HAP-1 (cell line): ENCODE measurements at regions not wholly inside any gene's neighbourhood (a gene's known extent, or its start where the extent isn't known, plus 50 kb on each side); places are given as distances from the start of the nearest gene placed in this dataset.

Experiments
- DNase-seq, 2 experiments: peaks; one replicate each; pipeline ENCODE4 v3.0.0-alpha.2; 2016 to 2020; ENCODE audit warnings: low spot score in 2 of 2
- H3K27me3 ChIP-seq: fragments of 250-450 bp; sonication (Bioruptor Pico); 2 replicates; pipeline ENCODE4 v1.5.1; 2020; ENCODE audit warnings: low read depth, mild to moderate bottlenecking, moderate library complexity
- H3K36me3 ChIP-seq: fragments of 250-450 bp; sonication (Bioruptor Pico); replicated peaks from 2 replicates; pipeline ENCODE4 v1.5.1; 2020; ENCODE audit warnings: mild to moderate bottlenecking
- H3K4me1 ChIP-seq: fragments of 250-450 bp; sonication (Bioruptor Pico); 2 replicates; pipeline ENCODE4 v1.5.1; 2020; ENCODE audit warnings: mild to moderate bottlenecking
- H3K4me3 ChIP-seq: fragments of 250-450 bp; sonication (Bioruptor Pico); 2 replicates; pipeline ENCODE4 v1.5.1; 2020; ENCODE audit warnings: mild to moderate bottlenecking, moderate library complexity
- H3K9me3 ChIP-seq: fragments of 250-450 bp; sonication (Bioruptor Pico); 2 replicates; pipeline ENCODE4 v1.5.1; 2020; ENCODE audit warnings: mild to moderate bottlenecking, moderate library complexity
- in situ Hi-C: fragments of 300-500 bp; cut with MboI; formaldehyde crosslinking; loops from 3 replicates; pipeline ENCODE4 v1.14.3; 2020; ENCODE audit warnings: low sequenced_read_pairs, inconsistent platforms, mixed read lengths

DNA sequence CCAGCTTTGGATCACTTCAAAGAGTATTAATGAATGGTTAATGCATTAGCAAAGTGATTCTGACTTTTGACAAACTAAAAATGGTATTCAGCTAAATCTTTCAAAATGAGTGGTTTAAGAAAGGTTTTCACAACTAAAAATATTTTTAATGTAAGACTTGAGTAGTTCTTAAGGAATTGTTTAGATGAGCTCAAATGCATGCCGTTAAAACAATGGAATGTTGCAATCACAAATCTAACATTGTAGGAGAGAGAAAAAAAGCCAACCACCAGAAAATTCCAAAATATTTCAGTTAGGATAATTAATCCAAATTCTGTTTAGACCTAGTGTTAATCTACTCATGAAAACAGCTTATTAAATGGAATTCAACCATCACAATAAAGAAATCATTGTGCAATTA, 1044.8 kb upstream of the SLC10A2 start:
- H3K36me3 ChIP-seq: no peaks in the 10 kb centered on the region
- no peaks in the 10 kb centered on the region for H3K27me3 ChIP-seq
- no peaks in the 10 kb centered on the region for H3K4me1 ChIP-seq
- H3K9me3 ChIP-seq: no peaks in the 10 kb centered on the region
- no peak overlapping the region for H3K4me3 ChIP-seq
- DNase-seq: no peak
- in situ Hi-C loops: no loop called here

DNA sequence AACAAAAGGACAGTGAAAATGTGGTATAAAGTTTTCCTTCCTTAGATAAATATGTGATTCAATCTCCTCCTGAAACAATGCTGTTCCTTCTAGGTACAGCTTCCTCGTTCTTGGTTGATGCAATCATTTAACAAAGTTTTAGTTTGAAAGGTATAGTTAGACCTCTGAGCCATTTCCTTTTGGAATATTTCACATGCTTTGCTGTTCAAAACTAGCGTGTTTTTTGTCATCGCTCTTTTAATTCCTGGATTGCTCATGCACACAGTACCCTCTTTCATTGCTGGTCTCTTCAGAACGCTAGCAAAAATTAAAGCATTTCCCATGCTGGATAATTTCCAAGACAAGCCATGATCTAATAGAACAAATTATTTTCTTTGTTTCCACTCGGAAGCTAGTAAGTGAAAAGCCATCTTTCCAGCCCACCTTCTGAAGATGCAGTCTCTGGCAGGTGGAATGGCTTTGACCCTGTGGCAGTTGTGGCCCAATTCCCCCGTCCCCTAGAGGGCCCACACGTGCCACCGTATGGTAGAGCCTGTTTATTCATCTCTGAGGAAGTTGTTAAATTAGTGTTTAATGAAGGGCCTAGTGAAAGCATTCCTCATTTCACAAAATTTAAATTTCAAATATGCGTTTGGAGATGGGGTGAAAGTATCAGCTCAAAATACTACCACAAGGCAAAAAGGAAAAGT, 1040.6 kb upstream of the SLC10A2 start:
- in situ Hi-C loops: no loop called here
- Histone ChIP-seq H3K4me1 (no peaks in the 10 kb centered on the region), H3K27me3 (no peaks in the 10 kb centered on the region), H3K9me3 (no peaks in the 10 kb centered on the region), H3K36me3 (no peaks in the 10 kb centered on the region), H3K4me3 (no peak overlapping the region)
- DNase-seq: no peak

DNA sequence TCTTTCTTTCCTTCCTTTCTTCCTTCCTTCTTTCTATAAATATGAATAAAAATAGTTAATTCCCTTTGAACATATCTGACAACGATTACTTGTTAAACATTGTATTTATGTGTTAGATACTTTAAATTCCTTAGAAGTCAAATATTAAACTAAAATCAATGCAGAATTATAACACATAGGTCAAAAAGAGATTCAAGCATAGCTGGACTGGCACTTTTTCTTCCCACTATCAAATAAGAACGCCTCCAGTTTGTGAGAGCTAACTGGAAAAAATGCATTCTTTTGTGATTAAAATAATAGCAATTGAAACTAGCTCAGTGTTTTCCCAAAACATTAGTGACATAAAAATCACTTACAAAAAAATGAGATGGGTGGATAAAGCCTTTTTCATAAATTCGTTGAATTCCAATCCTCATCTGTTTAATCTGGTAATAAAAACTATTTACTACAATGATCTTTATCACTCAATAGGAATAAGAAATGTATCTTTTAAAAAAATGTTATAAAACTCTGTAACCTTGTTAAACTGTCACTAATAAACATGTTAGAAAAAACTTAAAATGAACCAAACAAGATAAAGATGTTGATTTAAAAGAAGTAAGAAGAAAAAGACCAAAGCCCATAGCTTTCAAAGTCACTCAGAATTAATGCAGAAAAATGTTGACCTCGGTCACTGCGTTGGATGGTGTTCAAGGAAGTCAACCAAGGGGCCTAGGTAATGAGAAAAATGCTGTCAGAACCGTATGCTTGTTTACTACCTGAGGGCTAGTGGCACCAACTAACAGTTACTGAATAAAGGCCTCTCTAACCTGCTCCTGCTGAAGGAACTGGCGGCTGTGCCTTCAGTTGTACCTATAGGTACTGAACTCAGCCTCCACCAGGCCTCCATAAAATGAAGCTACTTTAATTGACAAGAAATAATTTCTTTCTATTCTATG, 1039.5 kb upstream of the SLC10A2 start:
- H3K36me3 ChIP-seq: no peaks in the 10 kb centered on the region
- DNase-seq: no peak
- H3K9me3 ChIP-seq: no peaks in the 10 kb centered on the region
- H3K4me1 ChIP-seq: no peaks in the 10 kb centered on the region
- in situ Hi-C loops: no loop called here
- H3K4me3 ChIP-seq: no peak overlapping the region
- H3K27me3 ChIP-seq: no peaks in the 10 kb centered on the region

DNA sequence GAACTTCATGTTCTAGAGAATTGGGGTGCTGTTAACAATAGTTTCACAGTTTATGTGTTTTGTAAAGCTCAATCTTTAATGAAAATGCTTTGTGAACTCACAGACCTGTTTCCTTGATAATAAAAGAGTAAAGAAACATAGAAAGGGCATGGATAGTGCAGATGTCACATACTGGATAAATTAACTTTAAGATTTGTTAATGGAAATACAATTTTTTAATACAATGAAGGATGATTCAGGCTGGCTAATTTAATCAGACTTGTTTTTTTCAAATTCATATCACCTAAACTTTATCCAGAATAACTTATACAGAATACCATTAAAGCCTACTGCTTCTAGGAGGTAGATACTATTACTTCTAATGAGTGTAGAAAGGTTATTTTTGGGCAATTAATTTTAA, 1033.5 kb upstream of the SLC10A2 start:
- H3K4me3 ChIP-seq: no peak overlapping the region
- H3K36me3 ChIP-seq: no peaks in the 10 kb centered on the region
- in situ Hi-C loops: no loop called here
- no peak for DNase-seq
- H3K9me3 ChIP-seq: no peaks in the 10 kb centered on the region
- no peaks in the 10 kb centered on the region for H3K4me1 ChIP-seq
- no peaks in the 10 kb centered on the region for H3K27me3 ChIP-seq

DNA sequence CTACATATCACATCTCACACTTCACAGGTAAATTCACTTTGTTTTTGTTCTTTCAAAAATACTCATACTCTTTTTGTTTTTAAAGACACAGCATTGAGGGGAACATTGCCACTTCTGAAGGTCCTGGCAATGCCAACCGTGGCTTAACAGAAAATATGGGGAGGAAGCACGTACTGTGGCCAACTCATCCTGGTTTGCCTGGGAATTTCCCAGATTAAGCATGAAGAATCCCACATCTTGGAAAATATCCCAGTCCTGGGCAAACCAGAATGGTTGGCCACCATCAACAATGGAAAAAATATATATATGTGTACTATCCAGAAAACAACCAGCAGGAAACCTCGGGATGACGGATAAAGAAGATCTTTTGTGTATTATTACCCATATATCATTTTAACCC, 1032.2 kb upstream of the SLC10A2 start:
- Histone ChIP-seq H3K4me1 (no peaks in the 10 kb centered on the region), H3K36me3 (no peaks in the 10 kb centered on the region), H3K9me3 (no peaks in the 10 kb centered on the region), H3K4me3 (no peak overlapping the region), H3K27me3 (no peaks in the 10 kb centered on the region)
- no peak for DNase-seq
- in situ Hi-C loops: no loop called here

DNA sequence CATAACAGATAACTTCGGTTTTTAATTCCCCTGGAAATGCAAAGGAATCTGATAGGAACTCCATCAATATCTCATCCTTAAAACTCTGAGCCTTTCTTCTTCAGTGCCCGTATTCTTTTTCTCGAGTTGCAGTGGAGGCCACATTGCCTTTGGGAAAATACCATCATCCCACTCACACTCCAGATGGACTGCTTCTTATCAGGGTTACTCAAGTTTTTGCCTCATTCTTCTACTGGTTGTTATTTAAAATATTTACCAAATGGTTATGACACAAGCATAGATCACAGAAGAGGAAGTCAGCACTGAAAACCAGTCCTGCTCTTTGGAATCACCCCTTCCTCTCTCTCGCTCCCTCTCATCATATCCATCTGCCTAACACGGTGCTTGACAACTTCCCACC, 1020.5 kb upstream of the SLC10A2 start:
- Histone ChIP-seq H3K27me3 (no peaks in the 10 kb centered on the region), H3K9me3 (no peaks in the 10 kb centered on the region), H3K4me3 (no peak overlapping the region), H3K36me3 (no peaks in the 10 kb centered on the region), H3K4me1 (no peaks in the 10 kb centered on the region)
- in situ Hi-C loops: no loop called here
- no peak for DNase-seq

DNA sequence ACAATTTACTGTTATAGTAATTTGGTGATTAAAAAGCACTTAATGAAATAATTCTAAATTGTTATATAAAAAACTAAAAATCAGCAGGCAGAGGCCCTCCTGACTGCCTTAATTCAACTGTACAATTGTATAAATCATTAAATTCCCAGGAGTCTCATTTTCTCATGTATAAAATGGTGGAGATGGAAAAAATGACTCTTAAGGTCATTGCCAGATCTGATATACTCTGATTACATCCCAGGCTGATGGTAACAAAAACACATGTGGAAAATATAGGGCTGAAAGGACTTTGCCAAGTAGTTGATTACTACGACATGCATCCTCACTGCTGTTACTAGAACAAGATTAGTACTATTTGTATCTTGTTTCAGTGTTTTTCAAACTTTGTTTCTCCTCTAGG, 1020.0 kb upstream of the SLC10A2 start:
- Histone ChIP-seq H3K27me3 (no peaks in the 10 kb centered on the region), H3K4me3 (no peak overlapping the region), H3K4me1 (no peaks in the 10 kb centered on the region), H3K9me3 (no peaks in the 10 kb centered on the region), H3K36me3 (no peaks in the 10 kb centered on the region)
- no peak for DNase-seq
- in situ Hi-C loops: no loop called here

DNA sequence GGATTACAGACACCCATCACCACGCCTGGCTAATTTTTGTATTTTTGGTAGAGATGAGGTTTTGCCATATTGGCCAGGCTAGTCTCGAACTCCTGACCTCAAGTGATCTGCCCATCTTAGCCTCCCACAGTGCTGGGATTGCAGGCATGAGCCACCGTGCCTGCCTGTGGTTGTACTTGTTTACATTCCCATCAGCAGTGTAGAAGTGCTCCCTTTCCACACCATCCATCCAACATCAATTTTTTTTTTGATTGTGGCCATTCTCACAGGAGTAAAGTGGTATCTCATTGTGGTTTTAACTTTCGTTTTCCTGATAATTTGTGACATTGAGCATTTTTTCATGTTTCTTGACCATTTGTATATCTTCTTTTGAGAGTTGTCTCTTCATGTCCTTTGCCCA, 1019.4 kb upstream of the SLC10A2 start:
- Histone ChIP-seq H3K36me3 (no peaks in the 10 kb centered on the region), H3K4me1 (no peaks in the 10 kb centered on the region), H3K9me3 (no peaks in the 10 kb centered on the region), H3K27me3 (no peaks in the 10 kb centered on the region), H3K4me3 (no peak overlapping the region)
- DNase-seq: no peak
- in situ Hi-C loops: no loop called here

DNA sequence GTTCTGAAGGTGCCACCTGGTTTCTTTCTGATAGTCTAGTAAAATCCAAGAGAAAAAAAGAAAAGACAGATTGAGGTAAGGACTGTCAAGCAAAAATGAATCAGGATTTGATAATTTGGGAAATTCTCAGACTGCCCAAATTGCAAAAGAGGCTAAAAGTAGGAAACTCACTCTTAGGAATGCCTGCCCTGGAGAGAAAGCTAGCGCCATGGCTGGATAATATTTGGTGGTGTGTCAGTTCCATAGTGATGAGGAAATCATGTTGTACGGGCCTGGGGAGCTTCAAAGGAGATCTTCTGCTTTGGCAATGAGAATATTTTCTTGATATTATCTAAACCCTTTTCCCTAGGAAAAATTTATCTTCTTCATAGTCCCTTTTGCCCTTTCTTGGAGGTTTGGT, 1008.1 kb upstream of the SLC10A2 start:
- Histone ChIP-seq H3K4me1 (no peaks in the 10 kb centered on the region), H3K27me3 (no peaks in the 10 kb centered on the region), H3K4me3 (no peak overlapping the region), H3K9me3 (no peaks in the 10 kb centered on the region), H3K36me3 (no peaks in the 10 kb centered on the region)
- in situ Hi-C loops: no loop called here
- no peak for DNase-seq

DNA sequence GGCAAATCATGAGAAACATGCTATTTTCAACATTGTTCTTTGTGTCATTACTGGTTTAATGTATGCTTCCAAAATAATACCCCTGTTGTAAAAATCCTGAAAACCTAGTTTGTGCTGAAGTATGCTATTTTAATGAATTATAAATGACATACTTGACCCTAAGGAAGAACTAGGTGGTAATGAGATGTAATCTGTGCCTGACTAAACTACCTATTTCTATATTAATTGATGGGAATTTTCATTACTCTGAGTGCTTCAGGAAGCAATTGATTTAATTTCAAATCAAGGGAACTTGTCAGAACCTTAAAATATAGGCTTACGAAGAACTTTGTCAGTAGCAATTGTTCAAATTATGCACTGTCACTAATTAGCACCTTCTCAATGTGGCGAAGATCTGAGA, 1005.6 kb upstream of the SLC10A2 start:
- H3K4me3 ChIP-seq: no peak overlapping the region
- no peaks in the 10 kb centered on the region for H3K27me3 ChIP-seq
- no peaks in the 10 kb centered on the region for H3K9me3 ChIP-seq
- H3K36me3 ChIP-seq: no peaks in the 10 kb centered on the region
- no peak for DNase-seq
- in situ Hi-C loops: no loop called here
- H3K4me1 ChIP-seq: no peaks in the 10 kb centered on the region

DNA sequence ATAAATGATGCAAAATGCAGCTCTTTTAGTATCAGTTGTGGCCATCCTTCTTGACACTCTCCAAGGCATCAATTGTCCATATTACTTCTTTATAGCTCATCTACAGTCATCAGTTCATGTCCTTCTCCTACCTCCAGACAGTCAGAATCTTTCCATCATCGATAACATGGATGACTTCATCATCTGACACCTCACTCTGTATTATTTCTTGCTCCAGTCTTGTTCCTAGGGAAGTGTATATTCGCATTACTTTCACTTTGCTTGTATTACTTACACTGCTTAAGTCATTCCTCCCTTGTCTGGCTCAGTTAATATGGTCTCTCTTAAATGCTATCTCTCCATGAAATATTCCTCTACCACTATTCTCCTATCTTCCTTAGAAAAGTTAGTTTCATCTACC, 999.1 kb upstream of the SLC10A2 start:
- H3K4me1 ChIP-seq: no peaks in the 10 kb centered on the region
- in situ Hi-C loops: no loop called here
- no peaks in the 10 kb centered on the region for H3K36me3 ChIP-seq
- no peak overlapping the region for H3K4me3 ChIP-seq
- H3K9me3 ChIP-seq: no peaks in the 10 kb centered on the region
- no peak for DNase-seq
- H3K27me3 ChIP-seq: no peaks in the 10 kb centered on the region

DNA sequence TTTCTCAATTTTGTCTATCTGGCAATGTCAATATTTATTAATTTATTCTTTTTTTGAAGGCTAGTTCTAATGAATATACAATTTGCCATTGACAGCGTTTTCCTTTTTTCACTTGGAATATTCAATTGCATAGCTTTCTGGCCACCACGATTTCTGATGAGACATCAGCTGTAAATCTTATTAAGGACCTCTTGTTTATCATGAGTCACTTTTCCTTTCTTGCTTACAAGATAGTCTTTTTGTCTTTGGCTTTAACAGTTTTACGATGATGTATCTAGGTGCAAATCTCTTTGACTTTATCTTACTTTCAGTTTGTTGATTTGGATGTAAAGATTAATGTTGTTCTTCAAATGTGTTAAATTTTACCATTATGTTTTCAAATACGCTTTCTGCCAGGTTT, 991.6 kb upstream of the SLC10A2 start:
- DNase-seq: no peak
- in situ Hi-C loops: no loop called here

DNA sequence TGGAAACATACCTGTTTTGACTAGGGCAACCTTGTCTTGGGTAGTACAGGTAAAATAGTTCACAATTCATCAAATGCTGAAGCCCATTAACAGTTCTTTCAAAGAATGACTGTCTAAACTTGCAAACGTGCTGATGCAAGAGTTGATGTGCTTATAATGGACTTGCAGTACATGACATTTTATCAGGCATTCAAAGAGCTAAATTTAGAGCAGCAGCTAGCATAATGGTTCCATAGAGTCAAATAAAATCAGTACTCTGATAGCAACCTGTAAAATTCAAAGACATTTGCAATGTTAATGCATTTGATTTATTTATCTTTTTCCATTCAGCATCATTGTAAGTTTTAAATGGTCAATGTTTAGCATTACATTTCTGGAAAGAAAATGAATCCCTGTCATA, 979.7 kb upstream of the SLC10A2 start:
- in situ Hi-C loops: no loop called here
- Histone ChIP-seq H3K36me3 (no peaks in the 10 kb centered on the region), H3K9me3 (no peaks in the 10 kb centered on the region), H3K4me3 (no peak overlapping the region), H3K4me1 (no peaks in the 10 kb centered on the region), H3K27me3 (no peaks in the 10 kb centered on the region)
- DNase-seq: no peak

More for the DNA sequence above, 991.6 kb upstream of the SLC10A2 start:
- Histone ChIP-seq H3K9me3 (no peaks in the 10 kb centered on the region), H3K4me3 (no peak overlapping the region), H3K27me3 (no peaks in the 10 kb centered on the region), H3K36me3 (no peaks in the 10 kb centered on the region), H3K4me1 (no peaks in the 10 kb centered on the region)

DNA sequence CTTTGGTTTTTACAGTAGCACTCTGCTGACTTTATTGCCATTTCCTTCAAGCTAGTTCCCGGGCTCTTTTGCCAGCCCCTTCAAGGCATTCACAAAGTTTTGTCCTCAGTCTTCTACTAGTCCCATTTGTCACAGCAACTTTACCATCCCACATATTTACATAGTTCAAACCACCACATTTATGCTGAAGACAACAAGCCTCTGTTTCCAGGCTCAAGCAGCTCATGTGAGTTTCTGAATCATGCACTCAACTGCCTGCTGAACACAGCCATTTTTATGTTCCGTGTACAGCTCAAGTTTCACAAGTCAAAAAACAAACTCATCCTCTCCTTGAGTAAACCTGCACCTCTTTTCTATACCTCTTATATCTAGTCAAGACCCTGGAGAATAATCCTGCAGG, 977.0 kb upstream of the SLC10A2 start:
- Histone ChIP-seq H3K9me3 (no peaks in the 10 kb centered on the region), H3K27me3 (no peaks in the 10 kb centered on the region), H3K4me1 (no peaks in the 10 kb centered on the region), H3K4me3 (no peak overlapping the region), H3K36me3 (no peaks in the 10 kb centered on the region)
- DNase-seq: no peak
- in situ Hi-C loops: no loop called here
